ENCODE measurements at regions not wholly inside any gene's neighbourhood (a gene's known extent, or its start where the extent isn't known, plus 50 kb on each side); places are given as distances from the start of the nearest gene placed in this dataset.

DNA sequence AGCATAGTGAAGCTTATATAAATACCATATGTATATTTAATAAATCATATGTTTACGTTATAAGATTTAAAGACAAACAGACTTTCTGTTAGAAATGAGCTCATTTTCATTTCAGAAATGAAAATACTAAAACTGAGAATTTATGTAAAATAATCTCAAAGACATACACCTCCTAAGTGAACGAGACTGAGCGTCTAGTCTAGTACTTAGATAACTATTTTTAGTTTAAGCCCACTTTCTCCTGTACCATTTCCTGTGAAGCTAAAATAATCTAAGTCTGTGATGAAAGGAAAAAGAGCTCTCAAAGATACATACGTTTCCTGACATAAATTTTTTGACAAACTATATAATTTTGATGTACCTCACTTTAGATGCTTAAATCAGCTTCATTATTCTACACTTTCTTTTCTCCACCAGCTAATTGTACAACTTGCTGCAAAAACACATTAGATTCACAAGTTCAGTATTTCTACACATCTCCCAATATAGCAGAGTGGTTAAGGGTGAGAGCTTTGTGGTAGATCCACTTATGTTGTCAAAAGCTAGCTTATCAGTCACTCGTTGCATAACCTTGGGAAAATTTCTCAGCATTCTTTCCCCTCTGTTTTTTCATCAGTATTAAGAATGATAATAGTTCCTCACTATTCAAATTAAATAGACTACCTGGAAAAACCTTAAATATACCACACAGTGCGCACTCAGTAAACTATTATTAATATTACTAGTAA is 703.0 kb downstream of the PLOD2 start:
- TF ChIP-seq, protein P1, sequence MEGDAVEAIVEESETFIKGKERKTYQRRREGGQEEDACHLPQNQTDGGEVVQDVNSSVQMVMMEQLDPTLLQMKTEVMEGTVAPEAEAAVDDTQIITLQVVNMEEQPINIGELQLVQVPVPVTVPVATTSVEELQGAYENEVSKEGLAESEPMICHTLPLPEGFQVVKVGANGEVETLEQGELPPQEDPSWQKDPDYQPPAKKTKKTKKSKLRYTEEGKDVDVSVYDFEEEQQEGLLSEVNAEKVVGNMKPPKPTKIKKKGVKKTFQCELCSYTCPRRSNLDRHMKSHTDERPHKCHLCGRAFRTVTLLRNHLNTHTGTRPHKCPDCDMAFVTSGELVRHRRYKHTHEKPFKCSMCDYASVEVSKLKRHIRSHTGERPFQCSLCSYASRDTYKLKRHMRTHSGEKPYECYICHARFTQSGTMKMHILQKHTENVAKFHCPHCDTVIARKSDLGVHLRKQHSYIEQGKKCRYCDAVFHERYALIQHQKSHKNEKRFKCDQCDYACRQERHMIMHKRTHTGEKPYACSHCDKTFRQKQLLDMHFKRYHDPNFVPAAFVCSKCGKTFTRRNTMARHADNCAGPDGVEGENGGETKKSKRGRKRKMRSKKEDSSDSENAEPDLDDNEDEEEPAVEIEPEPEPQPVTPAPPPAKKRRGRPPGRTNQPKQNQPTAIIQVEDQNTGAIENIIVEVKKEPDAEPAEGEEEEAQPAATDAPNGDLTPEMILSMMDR (IDR thresholded peaks at IDR 0.05) = no peak
- no peak for TF ChIP-seq POLR2A (IDR thresholded peaks at IDR 0.05)

Data from lower leg skin (tissue), 3 donors.